ENCODE measurements at regions not wholly inside any gene's neighbourhood (a gene's known extent, or its start where the extent isn't known, plus 50 kb on each side); places are given as distances from the start of the nearest gene placed in this dataset.

DNA sequence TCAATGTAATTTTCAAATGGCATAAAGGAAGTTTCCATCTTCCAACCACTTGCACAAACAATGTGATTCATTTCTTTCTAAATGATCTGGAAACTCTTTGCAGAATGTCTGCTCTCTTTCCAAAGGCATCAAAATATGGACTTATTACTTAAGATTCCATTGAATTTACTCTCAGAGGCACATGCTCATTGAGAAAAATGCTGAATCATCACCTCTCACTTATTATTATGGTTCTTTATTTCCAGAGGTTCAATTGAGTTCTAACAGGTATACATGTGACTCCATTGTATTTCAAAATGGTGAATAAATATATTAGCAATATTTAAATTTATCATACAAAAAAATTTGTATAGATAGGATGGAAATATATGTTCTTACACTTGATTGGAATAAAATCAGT lies 1140.6 kb downstream of the EFNA5 start:
- TF ChIP-seq, protein P1, sequence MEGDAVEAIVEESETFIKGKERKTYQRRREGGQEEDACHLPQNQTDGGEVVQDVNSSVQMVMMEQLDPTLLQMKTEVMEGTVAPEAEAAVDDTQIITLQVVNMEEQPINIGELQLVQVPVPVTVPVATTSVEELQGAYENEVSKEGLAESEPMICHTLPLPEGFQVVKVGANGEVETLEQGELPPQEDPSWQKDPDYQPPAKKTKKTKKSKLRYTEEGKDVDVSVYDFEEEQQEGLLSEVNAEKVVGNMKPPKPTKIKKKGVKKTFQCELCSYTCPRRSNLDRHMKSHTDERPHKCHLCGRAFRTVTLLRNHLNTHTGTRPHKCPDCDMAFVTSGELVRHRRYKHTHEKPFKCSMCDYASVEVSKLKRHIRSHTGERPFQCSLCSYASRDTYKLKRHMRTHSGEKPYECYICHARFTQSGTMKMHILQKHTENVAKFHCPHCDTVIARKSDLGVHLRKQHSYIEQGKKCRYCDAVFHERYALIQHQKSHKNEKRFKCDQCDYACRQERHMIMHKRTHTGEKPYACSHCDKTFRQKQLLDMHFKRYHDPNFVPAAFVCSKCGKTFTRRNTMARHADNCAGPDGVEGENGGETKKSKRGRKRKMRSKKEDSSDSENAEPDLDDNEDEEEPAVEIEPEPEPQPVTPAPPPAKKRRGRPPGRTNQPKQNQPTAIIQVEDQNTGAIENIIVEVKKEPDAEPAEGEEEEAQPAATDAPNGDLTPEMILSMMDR (IDR thresholded peaks at IDR 0.05 in 4 of 5, conservative IDR thresholded peaks at IDR 0.05 in 1 of 5): no peak
- no peak for TF ChIP-seq POLR2A (IDR thresholded peaks at IDR 0.05)
